GM13976 (cell line): ENCODE measurements at regions not wholly inside any gene's neighbourhood (a gene's known extent, or its start where the extent isn't known, plus 50 kb on each side); places are given as distances from the start of the nearest gene placed in this dataset.
"Not testable (repeated sequence)": the region's sequence is repeated elsewhere in the genome, so short reads cannot be mapped to it uniquely, and the experiment has no call there.

Experiments used
- DNase-seq: peaks from one replicate; pipeline ENCODE4 v3.0.0; 2012; ENCODE audit warnings: low spot score
- CTCF ChIP-seq: IDR thresholded peaks from 2 replicates; pipeline ENCODE4 v1.5.1; 2012; ENCODE audit warnings: borderline replicate concordance, mild to moderate bottlenecking; ENCODE audit not compliant: insufficient read depth; ENCODE audit errors: extremely low read depth, missing control alignments, control extremely low read depth
- in situ Hi-C: fragments of 300-500 bp; cut with MboI; formaldehyde crosslinking; loops from one replicate; pipeline ENCODE4 v1.12.0; 2022; ENCODE audit warnings: low sequenced_read_pairs, mixed read lengths, inconsistent platforms; ENCODE audit not compliant: unreplicated experiment

- in situ Hi-C loops: no loop called here
- DNase-seq: no peak
- no peak for TF ChIP-seq CTCF
Measured at GRCh38 chr6:98047871-98048270, 764.9 kb upstream of the MMS22L start.

GRCh38 chr6:98054453-98054852, 771.4 kb upstream of the MMS22L start:
- no peak for DNase-seq
- in situ Hi-C loops: no loop called here
- no peak for TF ChIP-seq CTCF

- in situ Hi-C loops: no loop called here
- no peak for DNase-seq
- no peak for TF ChIP-seq CTCF
Measured at GRCh38 chr6:98056955-98057354, 773.9 kb upstream of the MMS22L start.

GRCh38 chr6:98067375-98067774, 767.0 kb upstream of the POU3F2 start:
- in situ Hi-C loops: no loop called here
- TF ChIP-seq CTCF: no peak
- no peak for DNase-seq

- DNase-seq, in situ Hi-C loops: not testable (repeated sequence)
Measured at GRCh38 chr6:98088537-98088936, 745.8 kb upstream of the POU3F2 start.

GRCh38 chr6:98092331-98092730, 742.0 kb upstream of the POU3F2 start:
- DNase-seq: no peak
- no peak for TF ChIP-seq CTCF
- in situ Hi-C loops: no loop called here

GRCh38 chr6:98094696-98095095, 739.7 kb upstream of the POU3F2 start:
- DNase-seq: no peak

More at GRCh38 chr6:98094696-98095095, 739.7 kb upstream of the POU3F2 start:
- in situ Hi-C loops: no loop called here
- TF ChIP-seq CTCF: no peak
